ENCODE measurements at regions not wholly inside any gene's neighbourhood (a gene's known extent, or its start where the extent isn't known, plus 50 kb on each side); places are given as distances from the start of the nearest gene placed in this dataset.

GRCh38 chr7:12796397-12797127 lies 109.1 kb downstream of the ARL4A start:
- Histone ChIP-seq H3K36me3 (ENCODE audit: insufficient read depth, low read length, poor library complexity, severe bottlenecking) (no peaks in the 10 kb centered on the region), H3K27ac (ENCODE audit: low read depth, low read length, poor library complexity, severe bottlenecking) (no peak overlapping the region), H3K9me3 (ENCODE audit: low read depth, low read length, poor library complexity, severe bottlenecking) (no peaks in the 10 kb centered on the region), H3K4me3 (ENCODE audit: low read depth, low read length, poor library complexity, severe bottlenecking) (no peak overlapping the region), H3K4me1 (ENCODE audit: insufficient read depth, low read length, poor library complexity, severe bottlenecking) (no peaks in the 10 kb centered on the region), H3K27me3 (replicated peaks; ENCODE audit: insufficient read depth, low read depth, low read length, poor library complexity) (no peaks in the 10 kb centered on the region)
- intact Hi-C loops (cut with micrococcal nuclease; ENCODE audit: unreplicated experiment): no loop called here
- BruUV-seq (replicated peaks): no TSS peak
- TF ChIP-seq EZH2 (IDR thresholded peaks at IDR 0.05; ENCODE audit: borderline replicate concordance, low read depth, low read length, poor library complexity, severe bottlenecking) (no peak), CTCF (conservative IDR thresholded peaks at IDR 0.05; ENCODE audit: low read depth, low read length) (no peak)
- CTCF ChIA-PET: no interaction called here
- POLR2A ChIA-PET (ENCODE audit: low non-redundant PET): no interaction called here
- no peak for DNase-seq (ENCODE audit: low spot score)

GRCh38 chr7:12800486-12800885 lies 113.1 kb downstream of the ARL4A start:
- TF ChIP-seq EZH2 (IDR thresholded peaks at IDR 0.05; ENCODE audit: borderline replicate concordance, low read depth, low read length, poor library complexity, severe bottlenecking) (no peak), CTCF (conservative IDR thresholded peaks at IDR 0.05; ENCODE audit: low read depth, low read length) (no peak)
- Histone ChIP-seq H3K4me1 (ENCODE audit: insufficient read depth, low read length, poor library complexity, severe bottlenecking) (peaks cover under 1% of the 10 kb centered on the region), H3K4me3 (ENCODE audit: low read depth, low read length, poor library complexity, severe bottlenecking) (no peak overlapping the region), H3K9me3 (ENCODE audit: low read depth, low read length, poor library complexity, severe bottlenecking) (no peaks in the 10 kb centered on the region), H3K36me3 (ENCODE audit: insufficient read depth, low read length, poor library complexity, severe bottlenecking) (no peaks in the 10 kb centered on the region), H3K27ac (ENCODE audit: low read depth, low read length, poor library complexity, severe bottlenecking) (no peak overlapping the region), H3K27me3 (replicated peaks; ENCODE audit: insufficient read depth, low read depth, low read length, poor library complexity) (no peaks in the 10 kb centered on the region)
- ChIA-PET CTCF (no interaction called here), POLR2A (ENCODE audit: low non-redundant PET) (no interaction called here)
- BruUV-seq (replicated peaks): no TSS peak
- intact Hi-C loops (cut with micrococcal nuclease; ENCODE audit: unreplicated experiment): no loop called here
- no peak for DNase-seq (ENCODE audit: low spot score)

GRCh38 chr7:12801107-12801506 lies 113.7 kb downstream of the ARL4A start:
- no TSS peak for BruUV-seq (replicated peaks)
- intact Hi-C loops (cut with micrococcal nuclease; ENCODE audit: unreplicated experiment): no loop called here
- no peak for TF ChIP-seq EZH2 (IDR thresholded peaks at IDR 0.05; ENCODE audit: borderline replicate concordance, low read depth, low read length, poor library complexity, severe bottlenecking)
- TF ChIP-seq CTCF (conservative IDR thresholded peaks at IDR 0.05; ENCODE audit: low read depth, low read length): no peak
- peaks cover 7% of the 10 kb centered on the region for H3K4me1 ChIP-seq (ENCODE audit: insufficient read depth, low read length, poor library complexity, severe bottlenecking)
- ChIA-PET CTCF (no interaction called here), POLR2A (ENCODE audit: low non-redundant PET) (no interaction called here)
- H3K36me3 ChIP-seq (ENCODE audit: insufficient read depth, low read length, poor library complexity, severe bottlenecking): no peaks in the 10 kb centered on the region
- no peak overlapping the region for H3K4me3 ChIP-seq (ENCODE audit: low read depth, low read length, poor library complexity, severe bottlenecking)
- no peaks in the 10 kb centered on the region for H3K9me3 ChIP-seq (ENCODE audit: low read depth, low read length, poor library complexity, severe bottlenecking)
- no peak overlapping the region for H3K27ac ChIP-seq (ENCODE audit: low read depth, low read length, poor library complexity, severe bottlenecking)
- DNase-seq (ENCODE audit: low spot score): no peak
- no peaks in the 10 kb centered on the region for H3K27me3 ChIP-seq (replicated peaks; ENCODE audit: insufficient read depth, low read depth, low read length, poor library complexity)
